Hypothalamus (tissue), 51 donors: ENCODE measurements at regions not wholly inside any gene's neighbourhood (a gene's known extent, or its start where the extent isn't known, plus 50 kb on each side); places are given as distances from the start of the nearest gene placed in this dataset.

ENCODE experiments used
- DNase-seq, 51 donors: peaks; one replicate each; lab custom pipeline; 2025; lab: John Stamatoyannopoulos, UW

- DNase-seq = no peak
Measured at GRCh38 chr3:3633761-3634160, 165.5 kb upstream of the LRRN1 start.

- DNase-seq = no peak
Measured at GRCh38 chr3:3632449-3632848, 166.8 kb upstream of the LRRN1 start.

- no peak for DNase-seq
Measured at GRCh38 chr3:3631114-3631513, 168.1 kb upstream of the LRRN1 start.

GRCh38 chr3:3629911-3630310, 169.3 kb upstream of the LRRN1 start:
- no peak for DNase-seq

DNA sequence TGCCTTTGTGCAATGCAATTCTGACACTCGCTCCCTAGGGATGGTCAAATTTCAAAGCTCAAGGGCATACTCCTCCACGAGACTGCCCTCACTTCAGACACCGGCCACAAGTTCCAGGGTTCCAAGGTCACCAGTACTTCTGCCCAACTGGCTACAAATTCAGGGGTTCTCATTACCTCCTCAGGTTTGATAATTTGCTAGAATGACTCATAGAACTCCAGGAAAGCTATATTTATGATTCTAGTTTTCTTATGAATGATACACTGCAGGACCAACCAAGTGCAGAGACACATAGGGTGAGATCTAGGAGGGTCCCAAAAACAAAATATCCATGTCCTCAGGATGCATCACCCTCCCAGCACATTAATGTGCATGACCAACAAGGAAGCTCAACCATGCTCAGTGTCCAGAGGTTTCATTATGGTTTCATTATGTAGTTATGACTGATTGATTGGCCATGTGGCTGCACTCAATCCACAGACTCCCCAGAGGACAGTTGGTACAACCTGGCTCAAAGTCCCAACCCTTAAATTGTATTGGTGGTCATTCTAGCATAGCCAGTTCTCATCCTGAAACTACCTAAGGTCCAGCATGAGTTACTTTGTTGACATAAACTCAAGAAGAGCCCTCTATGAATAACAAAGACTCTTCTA, 170.4 kb upstream of the LRRN1 start:
- no peak for DNase-seq

GRCh38 chr3:3627114-3627513, 172.1 kb upstream of the LRRN1 start:
- no peak for DNase-seq

GRCh38 chr3:3625544-3626271, 173.5 kb upstream of the LRRN1 start:
- no peak for DNase-seq

- DNase-seq = no peak
Measured at GRCh38 chr3:3619815-3620214, 179.4 kb upstream of the LRRN1 start.

DNA sequence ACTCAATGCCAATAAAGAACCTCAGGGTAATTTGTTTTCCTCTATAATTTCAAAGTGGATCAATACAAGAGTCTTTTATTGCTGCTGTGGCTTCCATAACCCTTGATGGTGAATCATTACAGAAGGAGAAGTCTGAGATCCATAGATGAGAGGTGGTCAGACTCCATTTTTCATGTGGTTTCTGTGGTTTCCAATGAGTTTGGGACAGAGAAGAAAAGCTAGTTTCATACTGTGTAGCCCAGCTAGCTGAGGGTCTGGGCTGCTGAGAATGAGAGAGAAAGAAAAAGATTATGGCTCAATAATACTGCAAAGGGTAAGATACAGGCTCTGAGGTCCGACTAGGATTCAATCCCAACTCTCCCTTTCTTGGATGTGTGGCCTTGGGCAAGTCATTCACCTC, 180.6 kb upstream of the LRRN1 start:
- no peak for DNase-seq

- no peak for DNase-seq
Measured at GRCh38 chr3:3615533-3615932, 183.7 kb upstream of the LRRN1 start.

GRCh38 chr3:3610581-3611298, 188.5 kb upstream of the LRRN1 start:
- no peak for DNase-seq

- DNase-seq = no peak
Measured at GRCh38 chr3:3606321-3606720, 192.9 kb upstream of the LRRN1 start.

DNA sequence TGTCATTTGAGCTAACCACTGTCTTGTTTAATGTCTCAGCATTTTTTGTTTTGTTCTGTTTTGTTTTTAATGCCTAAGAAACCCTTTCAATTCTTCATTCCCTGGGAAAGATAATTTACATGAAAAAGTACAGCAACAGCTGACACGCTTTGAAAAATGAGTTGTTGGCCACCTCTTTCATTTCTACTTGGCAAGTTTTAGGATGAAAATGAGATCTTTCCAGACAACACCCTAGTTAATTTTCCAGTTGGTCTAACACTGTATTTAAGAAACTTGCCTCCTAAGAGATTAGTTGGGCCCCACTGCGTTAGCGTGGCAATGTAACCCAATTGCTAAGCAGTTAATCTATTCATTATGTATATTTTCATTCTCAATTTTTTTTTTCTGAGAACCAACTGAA, 194.0 kb upstream of the LRRN1 start:
- no peak for DNase-seq

GRCh38 chr3:3603351-3603750, 195.9 kb upstream of the LRRN1 start:
- no peak for DNase-seq

DNA sequence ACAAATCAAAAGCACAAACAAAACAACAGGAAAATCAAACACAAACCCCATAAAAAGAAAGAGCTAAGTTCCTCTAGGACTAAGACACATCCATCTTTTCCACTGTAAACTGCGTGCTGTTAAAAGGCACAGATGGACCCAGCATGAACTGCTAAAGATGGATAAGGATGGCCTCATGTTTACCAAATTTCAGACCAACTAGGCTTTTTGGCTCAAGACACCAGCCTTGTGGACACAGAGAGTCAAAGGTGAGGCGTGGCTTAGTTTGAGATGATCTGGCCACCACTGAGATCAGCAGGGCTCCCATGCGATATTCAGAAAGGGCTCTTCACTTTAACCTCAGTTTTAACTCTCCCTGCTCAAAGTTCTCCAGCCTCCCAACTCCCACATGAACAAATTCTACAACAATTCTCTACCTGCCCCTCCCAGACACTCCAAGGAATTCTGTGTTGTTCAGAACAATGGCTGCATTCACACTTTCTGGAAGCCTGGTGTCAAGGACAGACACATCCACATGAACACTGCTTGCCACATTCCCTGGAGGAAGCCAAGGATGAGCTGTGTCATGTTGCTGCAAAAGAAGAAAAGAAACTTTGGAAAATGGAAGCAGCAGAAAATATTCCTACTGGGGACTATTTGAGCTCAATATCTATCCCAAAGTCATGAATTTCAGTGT, 198.4 kb upstream of the LRRN1 start:
- DNase-seq = no peak

DNA sequence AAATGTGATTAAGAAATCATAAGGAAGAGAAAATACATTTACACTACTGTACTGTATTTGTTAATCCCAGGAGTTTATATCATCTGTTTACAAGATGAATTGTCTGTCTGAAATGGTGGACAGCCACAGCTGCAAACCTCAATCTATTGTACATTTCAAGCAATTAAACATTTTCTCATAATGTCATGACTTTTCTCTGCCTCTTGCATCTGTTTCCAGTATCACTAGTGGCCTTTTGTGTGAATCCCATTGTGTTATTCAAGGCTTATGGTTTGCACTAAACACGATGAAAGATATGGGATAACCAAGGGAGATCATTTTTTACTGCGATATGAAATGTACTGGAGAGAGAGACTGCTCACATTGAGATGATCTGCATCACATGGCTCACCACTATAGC, 200.2 kb upstream of the LRRN1 start:
- DNase-seq = no peak

DNA sequence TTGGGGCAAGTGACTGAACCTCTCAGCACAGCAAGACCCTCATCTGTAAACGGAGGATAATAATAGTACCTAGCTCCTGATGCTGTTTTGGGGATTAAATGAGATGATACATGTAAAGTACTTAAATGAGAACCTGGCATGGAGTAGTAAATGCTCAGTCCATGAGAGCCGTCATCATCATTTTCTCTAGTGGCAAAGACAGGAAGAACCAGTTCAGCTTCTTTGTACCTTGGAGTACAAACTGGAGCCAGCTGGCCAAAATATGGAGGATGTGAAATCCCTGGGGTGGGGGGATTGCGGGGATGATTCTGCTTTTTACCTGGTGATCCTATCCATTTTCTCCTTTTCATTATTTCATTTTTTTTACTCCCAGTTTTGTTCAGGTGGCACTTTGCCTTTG, 204.2 kb upstream of the LRRN1 start:
- DNase-seq = no peak

DNA sequence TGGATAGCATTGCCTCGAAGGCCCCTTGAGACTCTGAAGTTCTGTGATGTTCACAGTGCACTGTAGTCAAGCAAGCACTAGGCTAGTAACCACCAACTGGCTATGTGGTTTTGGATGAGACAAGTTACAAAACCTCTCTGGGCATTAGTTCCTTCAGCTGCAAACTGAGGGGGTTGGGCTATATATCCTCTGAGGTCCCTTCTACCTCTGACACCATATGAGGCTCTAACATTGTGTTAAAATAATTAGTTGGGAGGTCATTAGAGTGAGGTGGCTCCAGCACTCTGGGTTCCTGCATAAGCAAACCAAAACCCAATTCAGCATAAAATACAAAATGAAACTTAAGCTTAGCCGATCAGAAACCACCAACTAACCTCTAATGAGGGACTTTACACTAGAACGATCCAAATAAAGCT, 209.5 kb upstream of the LRRN1 start:
- DNase-seq = no peak

DNA sequence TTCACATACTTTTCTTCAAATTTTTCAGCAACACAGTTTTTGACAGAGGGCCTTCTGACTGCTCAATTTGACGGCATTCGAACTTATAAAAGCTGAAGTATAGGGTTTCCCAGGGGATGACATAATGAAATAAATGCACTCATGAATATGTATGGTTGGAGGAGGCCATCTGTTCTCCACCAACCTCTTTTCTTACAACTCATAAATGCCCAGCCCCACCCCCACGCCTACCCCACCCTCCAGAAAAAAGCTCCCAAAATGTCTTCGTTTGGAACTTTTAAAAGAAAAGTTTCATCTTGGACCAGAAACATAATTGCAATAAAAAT, 211.6 kb upstream of the LRRN1 start:
- DNase-seq = no peak

DNA sequence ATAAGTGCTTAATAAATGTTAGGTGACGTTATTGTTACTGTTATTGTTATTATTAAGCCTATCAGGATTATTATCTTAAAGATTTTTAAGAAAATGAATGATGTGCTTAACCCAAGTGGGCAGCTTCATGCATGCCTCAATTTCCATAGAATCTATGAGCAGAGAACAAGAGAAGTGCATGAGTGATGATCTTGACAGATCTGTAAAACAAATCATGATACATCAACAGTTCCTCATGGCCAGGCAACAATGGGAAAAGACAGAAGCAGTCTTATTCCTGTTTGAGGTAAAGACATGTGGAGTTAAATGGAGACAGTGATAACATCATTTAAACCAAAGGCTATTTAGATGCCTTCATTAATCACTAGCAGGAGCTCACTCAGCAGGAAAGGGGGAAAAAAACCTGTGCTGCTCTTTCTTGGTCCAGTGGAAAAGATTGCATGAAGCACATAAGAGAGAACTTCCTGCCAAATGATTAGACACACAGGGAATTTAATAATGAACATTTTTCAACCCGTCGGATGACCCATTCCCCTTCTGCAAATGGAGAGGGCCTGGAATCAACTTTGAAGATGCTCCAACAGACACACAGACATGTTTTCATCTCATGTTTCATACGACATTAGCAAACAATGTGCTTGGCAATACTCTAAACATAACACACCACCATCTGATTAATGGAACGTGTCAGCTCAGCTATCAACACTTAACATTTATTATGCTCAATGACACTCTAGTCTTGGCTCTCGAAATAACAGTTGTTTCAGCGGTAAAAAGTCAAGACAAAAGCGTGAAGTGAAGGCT, 212.2 kb upstream of the LRRN1 start:
- DNase-seq = no peak

GRCh38 chr3:3586336-3586735, 212.9 kb upstream of the LRRN1 start:
- DNase-seq = no peak
